Skeletal muscle satellite cell (primary cell): ENCODE measurements at regions not wholly inside any gene's neighbourhood (a gene's known extent, or its start where the extent isn't known, plus 50 kb on each side); places are given as distances from the start of the nearest gene placed in this dataset.

Source experiments
- H3K27me3 ChIP-seq: 2 replicates; pipeline ENCODE4 v1.7.0; 2013; ENCODE audit warnings: low read length; ENCODE audit not compliant: control insufficient read depth, insufficient read depth
- H3K36me3 ChIP-seq: 2 replicates; pipeline ENCODE4 v1.7.0; 2013; ENCODE audit warnings: mild to moderate bottlenecking, control low read depth, low read length; ENCODE audit not compliant: insufficient read depth
- H3K4me1 ChIP-seq: 2 replicates; pipeline ENCODE4 v1.7.0; 2013; ENCODE audit warnings: low read length; ENCODE audit not compliant: control insufficient read depth, insufficient read depth
- H3K4me2 ChIP-seq: 2 replicates; pipeline ENCODE4 v1.7.0; 2013; ENCODE audit warnings: mild to moderate bottlenecking, low read length
- H3K4me3 ChIP-seq: 2 replicates; pipeline ENCODE4 v1.7.0; 2013; ENCODE audit warnings: low read length
- H3K9ac ChIP-seq: 2 replicates; pipeline ENCODE4 v1.7.0; 2013; ENCODE audit warnings: mild to moderate bottlenecking, low read depth, low read length, moderate library complexity
- H3K9me3 ChIP-seq: replicated peaks from 2 replicates; pipeline ENCODE4 v1.7.0; 2013; ENCODE audit warnings: mild to moderate bottlenecking, control low read depth, low read length

DNA sequence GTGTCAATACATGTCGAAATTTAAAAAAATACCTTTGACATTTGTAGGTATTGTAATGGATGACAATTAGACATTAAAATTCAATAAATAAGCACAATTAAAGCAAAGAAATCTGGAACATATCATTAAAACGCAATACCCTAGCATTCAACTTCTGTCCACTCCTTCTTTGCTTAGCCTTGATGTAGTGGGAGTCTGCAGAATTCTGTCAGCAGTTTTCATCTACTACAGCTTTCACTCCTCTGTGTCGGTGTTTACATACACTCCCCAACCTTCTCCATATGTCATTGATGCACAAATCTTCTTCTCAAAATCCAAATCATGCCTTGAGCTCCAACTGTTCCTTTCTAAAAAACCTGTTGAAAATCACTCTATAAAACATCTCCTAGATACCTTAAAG, 1380.6 kb downstream of the DSC3 start:
- Histone ChIP-seq H3K4me3 (no peak overlapping the region), H3K9ac (no peak overlapping the region), H3K36me3 (no peaks in the 10 kb centered on the region), H3K9me3 (no peaks in the 10 kb centered on the region), H3K27me3 (no peaks in the 10 kb centered on the region), H3K4me2 (no peak overlapping the region), H3K4me1 (no peaks in the 10 kb centered on the region)

GRCh38 chr18:29660777-29661176, 1381.8 kb downstream of the DSC3 start:
- no peak overlapping the region for H3K4me2 ChIP-seq
- H3K27me3 ChIP-seq, result no peaks in the 10 kb centered on the region
- no peaks in the 10 kb centered on the region for H3K36me3 ChIP-seq
- H3K4me1 ChIP-seq, result no peaks in the 10 kb centered on the region
- no peak overlapping the region for H3K9ac ChIP-seq
- no peak overlapping the region for H3K4me3 ChIP-seq
- no peaks in the 10 kb centered on the region for H3K9me3 ChIP-seq

GRCh38 chr18:29653671-29654215, 1388.8 kb downstream of the DSC3 start:
- Histone ChIP-seq H3K9me3 (no peaks in the 10 kb centered on the region), H3K9ac (no peak overlapping the region), H3K4me2 (no peak overlapping the region), H3K4me1 (peaks cover 7% of the 10 kb centered on the region), H3K27me3 (no peaks in the 10 kb centered on the region), H3K4me3 (no peak overlapping the region), H3K36me3 (no peaks in the 10 kb centered on the region)

DNA sequence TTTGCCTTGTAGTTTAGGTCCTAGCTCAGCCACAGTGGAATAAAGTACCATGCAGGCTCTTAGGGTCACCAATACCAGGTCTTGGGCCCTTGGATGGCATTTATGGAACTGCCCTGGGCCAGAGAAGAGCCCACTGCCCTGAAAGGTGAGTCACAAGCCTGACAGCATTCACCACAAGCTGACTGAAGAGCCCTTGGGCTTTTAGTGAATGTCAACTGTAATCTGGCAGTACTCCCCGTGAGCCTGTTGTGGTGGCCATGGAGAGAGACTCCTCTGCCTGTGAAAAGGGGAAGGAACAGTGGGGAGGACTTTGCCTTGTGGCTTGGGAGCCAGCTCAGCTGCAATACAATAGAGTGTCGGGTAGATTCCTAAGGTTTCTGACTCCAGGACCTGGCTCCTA, 1389.7 kb downstream of the DSC3 start:
- no peaks in the 10 kb centered on the region for H3K9me3 ChIP-seq
- no peaks in the 10 kb centered on the region for H3K36me3 ChIP-seq
- H3K9ac ChIP-seq, result no peak overlapping the region
- H3K27me3 ChIP-seq, result no peaks in the 10 kb centered on the region
- no peak overlapping the region for H3K4me3 ChIP-seq
- H3K4me1 ChIP-seq, result peaks cover 7% of the 10 kb centered on the region
- no peak overlapping the region for H3K4me2 ChIP-seq

- Histone ChIP-seq H3K4me1 (peaks cover 7% of the 10 kb centered on the region), H3K9me3 (no peaks in the 10 kb centered on the region), H3K9ac (no peak overlapping the region), H3K4me3 (no peak overlapping the region), H3K27me3 (no peaks in the 10 kb centered on the region), H3K36me3 (no peaks in the 10 kb centered on the region), H3K4me2 (no peak overlapping the region)
These were observed 1391.3 kb downstream of the DSC3 start for GRCh38 chr18:29651122-29651680.

- no peaks in the 10 kb centered on the region for H3K36me3 ChIP-seq
- H3K9me3 ChIP-seq, result no peaks in the 10 kb centered on the region
- H3K4me3 ChIP-seq, result no peak overlapping the region
- H3K9ac ChIP-seq, result no peak overlapping the region
- no peaks in the 10 kb centered on the region for H3K27me3 ChIP-seq
- peaks cover 11% of the 10 kb centered on the region for H3K4me1 ChIP-seq
- no peak overlapping the region for H3K4me2 ChIP-seq
These were observed 1393.7 kb downstream of the DSC3 start for GRCh38 chr18:29648891-29649290.

- H3K9ac ChIP-seq, result no peak overlapping the region
- peaks cover 11% of the 10 kb centered on the region for H3K4me1 ChIP-seq
- H3K4me3 ChIP-seq, result no peak overlapping the region
- no peaks in the 10 kb centered on the region for H3K36me3 ChIP-seq
- no peak overlapping the region for H3K4me2 ChIP-seq
- no peaks in the 10 kb centered on the region for H3K9me3 ChIP-seq
- no peaks in the 10 kb centered on the region for H3K27me3 ChIP-seq
These were observed 1394.8 kb downstream of the DSC3 start for GRCh38 chr18:29647700-29648099.

DNA sequence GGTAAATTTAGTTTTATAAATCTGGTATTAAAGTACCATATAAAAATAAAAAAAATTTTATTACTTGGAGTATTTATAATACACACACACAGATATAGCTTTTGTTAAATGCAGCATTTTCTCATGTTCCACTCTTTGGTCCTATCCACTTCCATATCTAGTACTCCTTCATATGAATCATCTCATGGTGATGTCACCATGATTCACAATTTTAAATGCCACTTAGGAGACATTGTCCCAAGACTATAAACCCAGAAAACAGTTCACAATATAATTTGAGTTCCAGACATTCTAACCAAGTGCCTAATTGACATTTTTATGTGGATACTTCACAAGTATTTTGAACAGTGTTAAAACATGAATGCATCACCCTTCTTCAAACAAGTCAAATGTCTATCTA, 1398.3 kb downstream of the DSC3 start:
- no peak overlapping the region for H3K4me2 ChIP-seq
- no peak overlapping the region for H3K4me3 ChIP-seq
- no peaks in the 10 kb centered on the region for H3K36me3 ChIP-seq
- peaks cover 4% of the 10 kb centered on the region for H3K4me1 ChIP-seq
- no peak overlapping the region for H3K9ac ChIP-seq
- H3K9me3 ChIP-seq, result no peaks in the 10 kb centered on the region
- no peaks in the 10 kb centered on the region for H3K27me3 ChIP-seq

DNA sequence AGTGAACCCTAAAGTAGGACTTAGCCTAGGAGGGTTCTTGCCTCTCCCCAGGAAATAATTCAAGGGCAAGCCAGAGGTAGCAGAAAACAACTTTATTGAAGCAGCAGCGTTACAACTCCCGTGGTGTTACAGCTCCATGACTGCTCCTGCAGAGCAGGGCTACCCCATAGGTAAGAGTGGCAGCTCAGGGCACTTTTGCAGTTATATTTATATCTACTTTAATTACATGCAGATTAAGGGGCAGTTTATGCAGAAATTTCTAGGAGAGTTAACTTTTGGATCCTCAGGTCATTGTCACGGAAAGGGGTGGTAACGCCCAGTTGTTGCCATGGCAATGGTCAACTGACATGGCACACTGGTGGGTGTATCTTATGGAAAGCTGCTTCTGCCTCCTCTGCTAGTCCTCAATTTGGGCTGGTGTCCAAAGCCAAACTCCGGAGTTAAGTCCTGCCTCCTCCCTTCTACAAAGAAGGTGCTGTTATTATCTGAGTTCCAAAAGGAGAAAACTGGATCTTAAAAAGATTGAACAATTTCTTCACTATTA, 1413.0 kb downstream of the DSC3 start:
- Histone ChIP-seq H3K4me2 (no peak overlapping the region), H3K9ac (no peak overlapping the region), H3K36me3 (no peaks in the 10 kb centered on the region), H3K9me3 (no peaks in the 10 kb centered on the region), H3K27me3 (no peaks in the 10 kb centered on the region), H3K4me3 (no peak overlapping the region), H3K4me1 (no peaks in the 10 kb centered on the region)

- H3K9ac ChIP-seq, result no peak overlapping the region
- H3K4me1 ChIP-seq, result no peaks in the 10 kb centered on the region
- H3K27me3 ChIP-seq, result no peaks in the 10 kb centered on the region
- no peak overlapping the region for H3K4me3 ChIP-seq
- H3K4me2 ChIP-seq, result no peak overlapping the region
- no peaks in the 10 kb centered on the region for H3K9me3 ChIP-seq
- no peaks in the 10 kb centered on the region for H3K36me3 ChIP-seq
These were observed 1416.4 kb downstream of the DSC3 start for GRCh38 chr18:29626094-29626493.

DNA sequence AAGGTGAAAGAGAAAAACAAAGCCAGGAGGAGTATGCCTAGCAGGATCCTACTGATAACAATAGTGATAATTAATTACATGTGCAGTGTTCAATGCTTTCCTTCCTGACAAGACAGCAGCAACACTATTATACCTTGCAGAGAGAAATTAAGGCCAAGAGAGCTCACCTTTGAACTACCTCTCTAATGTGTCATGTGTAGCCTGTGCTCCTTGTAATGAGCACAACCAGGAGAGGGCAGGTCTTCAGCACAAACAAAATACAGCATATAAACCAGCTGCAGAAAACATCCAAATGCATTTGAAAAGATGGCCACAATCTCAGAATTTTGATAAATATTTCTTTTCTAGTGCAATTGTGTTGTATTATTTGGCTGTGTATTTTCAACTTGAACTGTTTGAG, 1425.7 kb downstream of the DSC3 start:
- H3K4me1 ChIP-seq, result no peaks in the 10 kb centered on the region

GRCh38 chr18:29608982-29609381, 1432.1 kb upstream of the CDH2 start:
- Histone ChIP-seq H3K4me3 (no peak overlapping the region), H3K36me3 (no peaks in the 10 kb centered on the region), H3K4me2 (no peak overlapping the region), H3K9ac (no peak overlapping the region), H3K4me1 (no peaks in the 10 kb centered on the region), H3K9me3 (no peaks in the 10 kb centered on the region), H3K27me3 (no peaks in the 10 kb centered on the region)

More for the DNA sequence above, 1425.7 kb downstream of the DSC3 start:
- Histone ChIP-seq H3K36me3 (no peaks in the 10 kb centered on the region), H3K9me3 (no peaks in the 10 kb centered on the region), H3K4me3 (no peak overlapping the region), H3K9ac (no peak overlapping the region), H3K27me3 (no peaks in the 10 kb centered on the region), H3K4me2 (no peak overlapping the region)
